ENCODE measurements at regions not wholly inside any gene's neighbourhood (a gene's known extent, or its start where the extent isn't known, plus 50 kb on each side); places are given as distances from the start of the nearest gene placed in this dataset.

DNA sequence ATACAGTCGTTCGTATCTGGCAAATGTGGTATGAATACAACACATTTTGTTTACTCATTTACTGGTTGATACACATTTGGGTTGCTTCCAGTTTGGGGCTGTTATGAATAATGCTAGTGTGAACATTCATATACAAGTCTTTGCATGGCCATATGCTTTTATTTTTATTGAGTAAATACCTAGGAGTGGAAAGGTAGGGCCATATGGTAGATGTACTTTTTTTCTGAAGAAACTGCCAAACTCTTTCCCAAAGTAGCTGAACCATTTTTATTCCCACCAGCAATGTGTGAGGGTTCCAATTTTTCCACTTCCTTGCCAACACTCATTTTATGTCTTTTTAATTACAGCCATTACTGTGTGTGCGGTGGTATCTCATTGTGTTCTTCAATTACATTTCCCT, 496.2 kb upstream of the NRXN1 start:
- H3K36me3 ChIP-seq (ENCODE audit: control insufficient read depth, insufficient read depth, low read length): no peaks in the 10 kb centered on the region
- no peaks in the 10 kb centered on the region for H3K9me3 ChIP-seq (ENCODE audit: control insufficient read depth, low read length)
- Mint-ChIP-seq H3K27me3 (ENCODE audit: insufficient read depth) (no peaks in the 10 kb centered on the region), H3K4me1 (peaks cover 4% of the 10 kb centered on the region), H3K27ac (no peak overlapping the region), H3K36me3 (ENCODE audit: low read depth) (no peaks in the 10 kb centered on the region), H3K9me3 (peaks cover 9% of the 10 kb centered on the region), H3K4me3 (no peak overlapping the region)
- no peak overlapping the region for H3K4me3 ChIP-seq (ENCODE audit: low read length)
- H3K27ac ChIP-seq (ENCODE audit: low read depth, low read length): no peak overlapping the region
- DNase-seq: no peak
- H3K4me1 ChIP-seq (ENCODE audit: control insufficient read depth, insufficient read depth, low read length): no peaks in the 10 kb centered on the region
- 70 to 85% methylated on average over 2 to 3 of the region's 3 CpGs for WGBS, 2 experiments (ENCODE audit: insufficient coverage in 1 of 2, insufficient read length in 1 of 2)
- TF ChIP-seq, protein P1, sequence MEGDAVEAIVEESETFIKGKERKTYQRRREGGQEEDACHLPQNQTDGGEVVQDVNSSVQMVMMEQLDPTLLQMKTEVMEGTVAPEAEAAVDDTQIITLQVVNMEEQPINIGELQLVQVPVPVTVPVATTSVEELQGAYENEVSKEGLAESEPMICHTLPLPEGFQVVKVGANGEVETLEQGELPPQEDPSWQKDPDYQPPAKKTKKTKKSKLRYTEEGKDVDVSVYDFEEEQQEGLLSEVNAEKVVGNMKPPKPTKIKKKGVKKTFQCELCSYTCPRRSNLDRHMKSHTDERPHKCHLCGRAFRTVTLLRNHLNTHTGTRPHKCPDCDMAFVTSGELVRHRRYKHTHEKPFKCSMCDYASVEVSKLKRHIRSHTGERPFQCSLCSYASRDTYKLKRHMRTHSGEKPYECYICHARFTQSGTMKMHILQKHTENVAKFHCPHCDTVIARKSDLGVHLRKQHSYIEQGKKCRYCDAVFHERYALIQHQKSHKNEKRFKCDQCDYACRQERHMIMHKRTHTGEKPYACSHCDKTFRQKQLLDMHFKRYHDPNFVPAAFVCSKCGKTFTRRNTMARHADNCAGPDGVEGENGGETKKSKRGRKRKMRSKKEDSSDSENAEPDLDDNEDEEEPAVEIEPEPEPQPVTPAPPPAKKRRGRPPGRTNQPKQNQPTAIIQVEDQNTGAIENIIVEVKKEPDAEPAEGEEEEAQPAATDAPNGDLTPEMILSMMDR (conservative IDR thresholded peaks at IDR 0.05): no peak
- no peak overlapping the region for H3K9ac ChIP-seq (ENCODE audit: extremely low read depth, low read length, poor library complexity, severe bottlenecking)
- no peaks in the 10 kb centered on the region for H3K27me3 ChIP-seq (ENCODE audit: control insufficient read depth, insufficient read depth, low read length, poor library complexity, severe bottlenecking)

DNA sequence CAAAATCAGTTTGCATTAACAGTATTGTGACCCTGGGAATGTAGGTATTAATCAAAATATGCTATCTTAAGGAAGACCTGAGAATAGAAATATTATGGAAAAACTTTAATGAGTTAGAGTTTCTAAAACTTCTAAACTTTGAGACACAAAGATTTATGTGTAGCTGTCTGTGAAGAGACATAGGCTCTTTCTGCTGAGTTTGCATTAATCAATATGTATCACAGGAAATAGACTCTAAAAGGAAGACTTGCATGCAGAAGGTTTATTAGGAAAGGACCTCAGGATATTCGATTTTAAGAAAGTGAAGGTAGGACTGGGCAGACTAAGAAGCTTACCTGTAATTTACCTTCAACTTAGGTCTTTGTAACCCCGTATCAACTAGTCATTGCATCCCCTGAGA, 494.8 kb upstream of the NRXN1 start:
- H3K9me3 Mint-ChIP-seq: peaks cover 9% of the 10 kb centered on the region
- Histone ChIP-seq H3K9me3 (ENCODE audit: control insufficient read depth, low read length) (no peaks in the 10 kb centered on the region), H3K4me1 (ENCODE audit: control insufficient read depth, insufficient read depth, low read length) (no peaks in the 10 kb centered on the region), H3K9ac (ENCODE audit: extremely low read depth, low read length, poor library complexity, severe bottlenecking) (no peak overlapping the region), H3K36me3 (ENCODE audit: control insufficient read depth, insufficient read depth, low read length) (no peaks in the 10 kb centered on the region), H3K27ac (ENCODE audit: low read depth, low read length) (no peak overlapping the region), H3K4me3 (ENCODE audit: low read length) (no peak overlapping the region), H3K27me3 (ENCODE audit: control insufficient read depth, insufficient read depth, low read length, poor library complexity, severe bottlenecking) (no peaks in the 10 kb centered on the region)
- no peak overlapping the region for H3K4me3 Mint-ChIP-seq
- no peaks in the 10 kb centered on the region for H3K36me3 Mint-ChIP-seq (ENCODE audit: low read depth)
- WGBS, 2 experiments (ENCODE audit: insufficient coverage in 1 of 2, insufficient read length in 1 of 2): 96% methylated on average over 2 of the region's 2 CpGs; no CpG with 5 or more reads in 1 of the 2 experiments
- H3K27ac Mint-ChIP-seq: no peak overlapping the region
- TF ChIP-seq, protein P1 (conservative IDR thresholded peaks at IDR 0.05): no peak
- H3K27me3 Mint-ChIP-seq (ENCODE audit: insufficient read depth): no peaks in the 10 kb centered on the region
- no peak for DNase-seq
- H3K4me1 Mint-ChIP-seq: peaks cover 4% of the 10 kb centered on the region

DNA sequence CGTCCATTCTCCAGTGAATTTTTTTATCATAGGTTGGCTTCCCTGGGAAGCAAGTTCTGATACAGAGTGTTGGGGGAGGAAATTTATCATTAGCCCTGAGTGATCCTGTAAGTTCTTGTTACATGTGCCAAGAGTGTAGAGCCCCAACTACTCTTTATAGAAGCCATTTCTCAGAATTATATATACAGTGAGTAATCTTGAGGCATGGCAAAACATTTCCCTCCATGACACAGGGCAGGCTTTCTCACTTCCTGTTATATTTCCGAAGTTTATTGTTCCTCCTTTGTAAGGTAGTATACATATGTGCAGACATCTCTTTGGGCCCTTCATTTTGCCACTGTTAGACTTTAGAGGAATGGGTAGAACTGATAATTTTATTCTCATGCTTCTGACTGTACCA, 484.7 kb upstream of the NRXN1 start:
- DNase-seq: no peak
- Histone ChIP-seq H3K4me1 (ENCODE audit: control insufficient read depth, insufficient read depth, low read length) (no peaks in the 10 kb centered on the region), H3K27me3 (ENCODE audit: control insufficient read depth, insufficient read depth, low read length, poor library complexity, severe bottlenecking) (no peaks in the 10 kb centered on the region), H3K27ac (ENCODE audit: low read depth, low read length) (no peak overlapping the region), H3K9me3 (ENCODE audit: control insufficient read depth, low read length) (no peaks in the 10 kb centered on the region), H3K36me3 (ENCODE audit: control insufficient read depth, insufficient read depth, low read length) (no peaks in the 10 kb centered on the region), H3K4me3 (ENCODE audit: low read length) (no peak overlapping the region), H3K9ac (ENCODE audit: extremely low read depth, low read length, poor library complexity, severe bottlenecking) (no peak overlapping the region)
- no peaks in the 10 kb centered on the region for H3K4me1 Mint-ChIP-seq
- WGBS, 2 experiments (ENCODE audit: insufficient coverage in 1 of 2, insufficient read length in 1 of 2): 95 to 100% methylated on average over 1 to 2 of the region's 2 CpGs
- no peaks in the 10 kb centered on the region for H3K27me3 Mint-ChIP-seq (ENCODE audit: insufficient read depth)
- H3K27ac Mint-ChIP-seq: no peak overlapping the region
- no peaks in the 10 kb centered on the region for H3K9me3 Mint-ChIP-seq
- TF ChIP-seq, protein P1 (conservative IDR thresholded peaks at IDR 0.05): no peak
- H3K4me3 Mint-ChIP-seq: no peak overlapping the region
- H3K36me3 Mint-ChIP-seq (ENCODE audit: low read depth): no peaks in the 10 kb centered on the region
